GM08714 (cell line): ENCODE measurements at regions not wholly inside any gene's neighbourhood (a gene's known extent, or its start where the extent isn't known, plus 50 kb on each side); places are given as distances from the start of the nearest gene placed in this dataset.

Source experiments
- H3K4me3 ChIP-seq: fragments of 200-500 bp; sonication (Bioruptor generic); 2 replicates; pipeline ENCODE4 v1.5.1; 2014; ENCODE audit warnings: mild to moderate bottlenecking, low read length, inconsistent platforms
- ZNF274 ChIP-seq: IDR thresholded peaks from 2 replicates; pipeline ENCODE4 v1.6.1; 2012; ENCODE audit warnings: mild to moderate bottlenecking, low read depth, low read length

GRCh38 chr1:221149555-221150075, 270.4 kb downstream of the HLX start:
- no peak for TF ChIP-seq ZNF274
- H3K4me3 ChIP-seq, result no peak overlapping the region

GRCh38 chr1:221150996-221151395, 271.8 kb downstream of the HLX start:
- H3K4me3 ChIP-seq, result no peak overlapping the region
- no peak for TF ChIP-seq ZNF274

GRCh38 chr1:221154932-221155331, 275.7 kb downstream of the HLX start:
- H3K4me3 ChIP-seq, result no peak overlapping the region
- no peak for TF ChIP-seq ZNF274

DNA sequence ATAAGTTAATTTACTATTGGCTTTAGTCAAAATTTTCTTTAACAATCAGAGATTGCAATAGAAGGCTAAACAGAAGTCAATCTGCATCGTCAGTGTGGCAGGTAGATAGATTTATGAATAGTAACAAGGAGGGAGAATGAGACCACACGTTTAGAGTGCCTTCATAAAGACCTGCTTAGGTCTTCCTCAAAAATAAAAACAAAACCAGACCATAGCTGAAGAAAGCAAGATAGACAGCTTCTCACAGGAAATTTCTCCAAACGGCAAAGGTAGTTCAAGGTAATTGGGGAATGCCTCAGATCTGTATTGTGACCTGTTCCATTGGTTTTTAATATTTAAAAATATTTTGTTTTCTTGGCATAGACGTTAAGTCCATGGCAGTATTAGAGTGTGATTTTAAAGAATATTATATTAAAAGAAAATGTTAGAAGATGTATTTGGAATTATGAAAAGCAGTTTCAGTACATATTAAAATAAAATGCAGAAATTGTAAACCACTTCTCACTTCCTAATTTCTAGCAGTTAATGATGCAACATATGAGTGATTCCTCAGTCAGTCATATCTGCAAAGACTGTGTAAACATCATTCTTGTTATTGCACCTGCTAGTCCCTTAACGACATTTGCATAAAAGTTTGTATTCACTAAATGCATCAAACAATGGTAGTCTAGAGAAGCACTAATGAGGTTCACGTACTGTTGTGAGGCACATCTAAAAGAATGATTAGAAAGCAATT, 278.0 kb downstream of the HLX start:
- TF ChIP-seq ZNF274, result no peak
- H3K4me3 ChIP-seq, result no peak overlapping the region

DNA sequence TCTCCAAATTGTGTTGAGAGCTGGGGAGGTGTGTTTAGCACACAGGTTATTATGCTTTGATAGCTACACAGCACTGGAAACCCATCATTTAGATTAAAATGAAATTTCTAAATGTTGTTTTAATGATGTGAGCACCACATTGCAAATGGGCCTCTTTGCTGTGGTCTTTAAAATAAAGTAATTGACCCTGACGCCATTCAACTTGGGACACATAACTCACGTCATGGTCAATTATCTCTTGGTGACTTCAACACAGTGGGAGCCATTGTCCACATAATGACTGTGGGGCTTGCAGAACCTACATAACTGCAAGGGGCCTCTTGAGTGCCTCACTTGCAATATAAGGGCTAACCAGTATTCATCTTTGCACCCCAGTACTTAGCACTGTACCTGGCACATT, 280.4 kb downstream of the HLX start:
- no peak overlapping the region for H3K4me3 ChIP-seq
- no peak for TF ChIP-seq ZNF274

GRCh38 chr1:221161571-221162041, 282.4 kb downstream of the HLX start:
- no peak overlapping the region for H3K4me3 ChIP-seq
- no peak for TF ChIP-seq ZNF274

- TF ChIP-seq ZNF274, result no peak
- no peak overlapping the region for H3K4me3 ChIP-seq
Observed at GRCh38 chr1:221162352-221162751, 283.1 kb downstream of the HLX start.

DNA sequence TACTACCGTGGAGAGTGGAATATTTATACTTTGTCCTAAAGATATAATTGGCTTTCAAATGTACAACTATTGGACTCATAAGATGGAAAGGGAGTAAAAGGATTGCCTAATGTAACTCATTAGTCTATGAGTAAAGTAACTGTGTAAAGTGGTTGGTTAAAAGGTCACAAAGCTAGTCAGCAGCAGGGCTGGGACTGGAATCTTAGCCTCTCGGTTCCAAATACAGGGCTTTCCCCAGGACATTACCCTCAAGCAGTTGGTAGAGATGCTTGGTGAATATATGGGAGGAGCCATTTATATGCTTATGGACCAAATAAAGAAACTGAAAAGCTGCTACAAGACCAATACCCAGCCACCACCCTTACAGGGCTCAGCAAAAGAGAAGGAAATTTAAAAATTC, 283.7 kb downstream of the HLX start:
- no peak overlapping the region for H3K4me3 ChIP-seq
- TF ChIP-seq ZNF274, result no peak

GRCh38 chr1:221164029-221164428, 284.8 kb downstream of the HLX start:
- no peak overlapping the region for H3K4me3 ChIP-seq
- no peak for TF ChIP-seq ZNF274

DNA sequence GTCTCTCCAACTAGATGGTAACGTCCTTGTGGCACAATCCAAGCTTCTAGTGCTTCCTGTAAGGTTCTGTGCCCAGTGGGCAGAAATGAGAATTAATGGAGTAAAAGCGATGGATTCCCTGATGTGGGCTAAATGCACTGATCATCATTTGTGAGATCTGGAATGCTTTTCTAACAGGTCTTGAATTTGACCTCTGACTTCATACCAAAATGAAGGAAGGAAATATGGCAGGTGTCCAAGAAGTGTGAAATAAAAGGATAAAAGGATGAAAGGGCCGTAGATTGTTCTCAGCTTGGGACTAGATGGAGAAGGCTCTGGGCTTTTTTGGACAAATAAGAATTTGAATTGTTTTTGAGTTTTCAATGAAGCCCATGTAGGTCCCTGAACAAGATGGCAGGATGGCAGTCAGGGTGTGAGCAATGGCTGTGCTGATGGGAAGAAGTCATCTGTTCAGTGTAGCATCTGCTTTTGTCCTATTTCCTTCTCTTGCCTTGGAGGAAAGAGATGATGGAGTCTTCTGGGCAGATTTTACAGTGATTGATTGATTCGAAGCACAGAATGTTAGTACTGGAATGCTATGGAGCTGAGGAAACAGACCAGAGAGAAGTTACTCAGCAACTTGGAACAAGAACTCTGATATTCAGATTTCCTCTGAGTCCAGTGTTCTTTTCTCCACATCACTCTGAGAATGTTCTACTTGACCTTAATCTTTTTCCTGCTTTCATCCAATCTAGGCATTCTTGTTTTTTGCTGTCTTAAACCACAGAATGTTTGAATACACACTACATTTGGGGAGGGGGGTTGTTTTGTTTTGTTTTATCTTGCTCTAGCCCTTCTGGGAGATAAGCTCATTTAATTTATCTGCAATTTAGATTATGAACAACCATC, 286.0 kb downstream of the HLX start:
- H3K4me3 ChIP-seq, result no peak overlapping the region
- no peak for TF ChIP-seq ZNF274

GRCh38 chr1:221165839-221166500, 286.7 kb downstream of the HLX start:
- H3K4me3 ChIP-seq, result no peak overlapping the region
- TF ChIP-seq ZNF274, result no peak

- no peak overlapping the region for H3K4me3 ChIP-seq
- TF ChIP-seq ZNF274, result no peak
Observed at GRCh38 chr1:221166559-221167318, 287.5 kb downstream of the HLX start.

DNA sequence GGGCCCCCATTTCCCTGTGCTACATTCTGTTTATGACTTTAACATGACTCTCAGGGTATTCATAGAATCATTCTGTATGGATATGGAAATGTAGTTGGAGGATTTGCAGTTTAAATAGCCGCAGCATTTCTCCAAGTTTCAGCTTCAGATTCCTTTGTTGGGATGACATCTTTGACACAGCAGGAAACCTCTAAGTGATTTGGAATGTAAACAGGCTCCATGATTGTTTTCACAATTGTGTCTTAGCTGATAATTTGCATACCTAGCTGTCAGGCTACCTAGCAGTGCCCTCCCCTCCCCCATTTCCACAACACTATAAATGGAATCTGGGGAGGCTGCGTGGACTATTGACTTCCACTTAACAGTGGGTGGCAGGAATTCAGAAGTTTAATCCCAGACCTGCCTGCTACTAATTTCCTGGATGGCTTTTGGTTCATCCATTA, 290.2 kb downstream of the HLX start:
- H3K4me3 ChIP-seq, result no peak overlapping the region
- TF ChIP-seq ZNF274, result no peak
